ENCODE measurements at regions not wholly inside any gene's neighbourhood (a gene's known extent, or its start where the extent isn't known, plus 50 kb on each side); places are given as distances from the start of the nearest gene placed in this dataset.

- TF ChIP-seq CTCF (IDR thresholded peaks at IDR 0.05; ENCODE audit: unreplicated experiment) = no peak
- no peaks in the 10 kb centered on the region for H3K27me3 Mint-ChIP-seq
Measured at GRCh38 chr10:3580565-3580964, 204.4 kb downstream of the KLF6 start.

GRCh38 chr10:3579845-3580244 lies 205.2 kb downstream of the KLF6 start:
- no peak for DNase-seq (ENCODE audit: low spot score, unreplicated experiment)
- Mint-ChIP-seq H3K9me3 (ENCODE audit: low read depth) (no peaks in the 10 kb centered on the region), H3K4me1 (ENCODE audit: low read depth) (no peaks in the 10 kb centered on the region), H3K4me3 (ENCODE audit: low read depth) (no peak overlapping the region), H3K27me3 (no peaks in the 10 kb centered on the region), H3K36me3 (ENCODE audit: insufficient read depth) (no peaks in the 10 kb centered on the region), H3K27ac (no peak overlapping the region)
- no peak for TF ChIP-seq CTCF (IDR thresholded peaks at IDR 0.05; ENCODE audit: unreplicated experiment)

More at GRCh38 chr10:3580565-3580964, 204.4 kb downstream of the KLF6 start:
- H3K4me3 Mint-ChIP-seq (ENCODE audit: low read depth) = no peak overlapping the region
- no peak overlapping the region for H3K27ac Mint-ChIP-seq
- no peaks in the 10 kb centered on the region for H3K9me3 Mint-ChIP-seq (ENCODE audit: low read depth)
- H3K36me3 Mint-ChIP-seq (ENCODE audit: insufficient read depth) = no peaks in the 10 kb centered on the region
- no peak for DNase-seq (ENCODE audit: low spot score, unreplicated experiment)
- H3K4me1 Mint-ChIP-seq (ENCODE audit: low read depth) = no peaks in the 10 kb centered on the region

- H3K9me3 Mint-ChIP-seq (ENCODE audit: low read depth) = no peaks in the 10 kb centered on the region
Measured at GRCh38 chr10:3578682-3579081, 206.3 kb downstream of the KLF6 start.

GRCh38 chr10:3578159-3578558 lies 206.8 kb downstream of the KLF6 start:
- no peak for TF ChIP-seq CTCF (IDR thresholded peaks at IDR 0.05; ENCODE audit: unreplicated experiment)

More at GRCh38 chr10:3578682-3579081, 206.3 kb downstream of the KLF6 start:
- Mint-ChIP-seq H3K27me3 (no peaks in the 10 kb centered on the region), H3K36me3 (ENCODE audit: insufficient read depth) (no peaks in the 10 kb centered on the region), H3K4me1 (ENCODE audit: low read depth) (no peaks in the 10 kb centered on the region), H3K4me3 (ENCODE audit: low read depth) (no peak overlapping the region), H3K27ac (no peak overlapping the region)
- no peak for DNase-seq (ENCODE audit: low spot score, unreplicated experiment)
- no peak for TF ChIP-seq CTCF (IDR thresholded peaks at IDR 0.05; ENCODE audit: unreplicated experiment)

GRCh38 chr10:3574451-3574850 lies 210.6 kb downstream of the KLF6 start:
- TF ChIP-seq CTCF (IDR thresholded peaks at IDR 0.05; ENCODE audit: unreplicated experiment) = no peak
- Mint-ChIP-seq H3K36me3 (ENCODE audit: insufficient read depth) (no peaks in the 10 kb centered on the region), H3K27me3 (peaks cover 11% of the 10 kb centered on the region), H3K27ac (no peak overlapping the region), H3K4me3 (ENCODE audit: low read depth) (no peak overlapping the region), H3K9me3 (ENCODE audit: low read depth) (no peaks in the 10 kb centered on the region), H3K4me1 (ENCODE audit: low read depth) (no peaks in the 10 kb centered on the region)
- no peak for DNase-seq (ENCODE audit: low spot score, unreplicated experiment)

More at GRCh38 chr10:3578159-3578558, 206.8 kb downstream of the KLF6 start:
- H3K4me3 Mint-ChIP-seq (ENCODE audit: low read depth) = no peak overlapping the region
- DNase-seq (ENCODE audit: low spot score, unreplicated experiment) = no peak
- no peaks in the 10 kb centered on the region for H3K36me3 Mint-ChIP-seq (ENCODE audit: insufficient read depth)
- no peak overlapping the region for H3K27ac Mint-ChIP-seq
- no peaks in the 10 kb centered on the region for H3K9me3 Mint-ChIP-seq (ENCODE audit: low read depth)
- no peaks in the 10 kb centered on the region for H3K27me3 Mint-ChIP-seq
- no peaks in the 10 kb centered on the region for H3K4me1 Mint-ChIP-seq (ENCODE audit: low read depth)
